GM21576 (cell line): ENCODE measurements at regions not wholly inside any gene's neighbourhood (a gene's known extent, or its start where the extent isn't known, plus 50 kb on each side); places are given as distances from the start of the nearest gene placed in this dataset.
"Not testable (repeated sequence)": the region's sequence is repeated elsewhere in the genome, so short reads cannot be mapped to it uniquely, and the experiment has no call there.

Experiments used
- ATAC-seq: cut with Tn5 transposase; IDR thresholded peaks from one replicate; pipeline ENCODE4 v1.9.1; 2021; ENCODE audit warnings: mild to moderate bottlenecking, moderate library complexity; ENCODE audit not compliant: unreplicated experiment

GRCh38 chr3:191737742-191738141, 276.8 kb downstream of the PYDC2 start:
- no peak for ATAC-seq

GRCh38 chr3:191740712-191741111, 279.7 kb downstream of the PYDC2 start:
- no peak for ATAC-seq

GRCh38 chr3:191741847-191742350, 280.9 kb downstream of the PYDC2 start:
- not testable (repeated sequence) for ATAC-seq

GRCh38 chr3:191743283-191743682, 282.3 kb downstream of the PYDC2 start:
- no peak for ATAC-seq

- ATAC-seq, result no peak
These were observed 289.7 kb downstream of the PYDC2 start for GRCh38 chr3:191750618-191751017.

- no peak for ATAC-seq
These were observed 292.2 kb downstream of the PYDC2 start for GRCh38 chr3:191753196-191753595.

- no peak for ATAC-seq
These were observed 300.9 kb downstream of the PYDC2 start for GRCh38 chr3:191761906-191762305.

GRCh38 chr3:191762323-191762960, 301.5 kb downstream of the PYDC2 start:
- ATAC-seq, result no peak

GRCh38 chr3:191768421-191768820, 307.5 kb downstream of the PYDC2 start:
- no peak for ATAC-seq

- ATAC-seq, result no peak
These were observed 309.6 kb downstream of the PYDC2 start for GRCh38 chr3:191770541-191770940.

GRCh38 chr3:191774485-191774884, 313.5 kb downstream of the PYDC2 start:
- ATAC-seq, result no peak

- no peak for ATAC-seq
These were observed 314.7 kb downstream of the PYDC2 start for GRCh38 chr3:191775451-191776233.

- no peak for ATAC-seq
These were observed 320.1 kb downstream of the PYDC2 start for GRCh38 chr3:191781044-191781443.

GRCh38 chr3:191783024-191783423, 322.1 kb downstream of the PYDC2 start:
- ATAC-seq, result no peak

GRCh38 chr3:191790934-191791333, 330.0 kb downstream of the PYDC2 start:
- ATAC-seq, result no peak

GRCh38 chr3:191792580-191792979, 331.6 kb downstream of the PYDC2 start:
- ATAC-seq, result no peak

- no peak for ATAC-seq
These were observed 334.2 kb downstream of the PYDC2 start for GRCh38 chr3:191795196-191795595.

GRCh38 chr3:191797271-191797670, 336.3 kb downstream of the PYDC2 start:
- no peak for ATAC-seq

GRCh38 chr3:191802671-191803070, 341.7 kb downstream of the PYDC2 start:
- no peak for ATAC-seq

- ATAC-seq, result no peak
These were observed 344.0 kb downstream of the PYDC2 start for GRCh38 chr3:191804935-191805334.

- no peak for ATAC-seq
These were observed 347.1 kb downstream of the PYDC2 start for GRCh38 chr3:191808073-191808472.

- ATAC-seq, result no peak
These were observed 348.5 kb downstream of the PYDC2 start for GRCh38 chr3:191809326-191809949.
